ENCODE measurements at regions not wholly inside any gene's neighbourhood (a gene's known extent, or its start where the extent isn't known, plus 50 kb on each side); places are given as distances from the start of the nearest gene placed in this dataset.
A peak's percentile ranks its signal among the peaks of the same experiment; 100 is the strongest.

- Histone ChIP-seq H3K23ac (ENCODE audit: insufficient read length, low read depth, low read length) (no peak overlapping the region), H3K79me2 (ENCODE audit: insufficient read depth, low read length) (no peaks in the 10 kb centered on the region), H4K91ac (ENCODE audit: insufficient read length, low read depth, low read length) (no peak overlapping the region), H3K4ac (ENCODE audit: low read depth, low read length) (no peak overlapping the region), H3K27ac (ENCODE audit: insufficient read length, low read depth, low read length) (no peak overlapping the region), H4K8ac (replicated peaks; ENCODE audit: insufficient read length, low read depth, low read length) (no peak overlapping the region), H4K20me1 (ENCODE audit: control insufficient read depth, insufficient read depth, insufficient read length) (no peaks in the 10 kb centered on the region), H2AFZ (ENCODE audit: low read length) (no peak overlapping the region), H3K56ac (ENCODE audit: insufficient read length, low read depth, low read length) (no peak overlapping the region), H3K18ac (ENCODE audit: insufficient read length, low read depth, low read length) (no peak overlapping the region), H3T11ph (ENCODE audit: low read length) (no peak overlapping the region), H3K9me3 (ENCODE audit: control insufficient read depth, low read depth, low read length) (no peaks in the 10 kb centered on the region), H2BK5ac (ENCODE audit: insufficient read length, low read length) (no peak overlapping the region), H2AK5ac (ENCODE audit: insufficient read length, low read length) (no peak overlapping the region), H4K5ac (ENCODE audit: insufficient read length, low read depth, low read length) (no peak overlapping the region), H2BK12ac (ENCODE audit: insufficient read length, low read depth, low read length) (no peak overlapping the region), H3K14ac (ENCODE audit: insufficient read depth, low read length) (no peak overlapping the region), H2BK15ac (ENCODE audit: low read depth, low read length) (no peak overlapping the region), H3K79me1 (ENCODE audit: insufficient read depth, low read depth, low read length, poor library complexity, severe bottlenecking) (no peaks in the 10 kb centered on the region), H3K4me1 (ENCODE audit: insufficient read depth, low read length) (no peaks in the 10 kb centered on the region), H3K27me3 (ENCODE audit: insufficient read depth, low read length) (no peaks in the 10 kb centered on the region), H2BK120ac (ENCODE audit: low read depth, low read length, poor library complexity, severe bottlenecking) (no peak overlapping the region), H3K23me2 (ENCODE audit: insufficient read length, low read depth, low read length, poor library complexity, severe bottlenecking) (no peaks in the 10 kb centered on the region), H2BK20ac (ENCODE audit: low read depth, low read length, poor library complexity, severe bottlenecking) (no peak overlapping the region), H3K9ac (ENCODE audit: extremely low read depth, insufficient read length, low read length) (no peak overlapping the region), H3K4me2 (ENCODE audit: insufficient read depth, insufficient read length, low read length) (no peak overlapping the region)
- no CpG with 5 or more reads among the region's 8 CpGs for WGBS (ENCODE audit: extremely low coverage, insufficient read length, low lambda C conversion rate)
- H3K36me3 Mint-ChIP-seq (ENCODE audit: insufficient read depth in 1 of 3, low read depth in 3 of 3) = peaks cover 0 to 10% (median 0%) of the 10 kb centered on the region in 3 experiments; a peak in 4 of 7 replicates
- TF ChIP-seq CTCF (conservative IDR thresholded peaks at IDR 0.05) = no peak
- peak overlapping the region in 1 of 2 experiments; percentile 10; a peak in 1 of 5 replicates for H3K4me3 Mint-ChIP-seq
- H3K27me3 Mint-ChIP-seq (ENCODE audit: low read depth) = peaks cover 7% of the 10 kb centered on the region; the same call in 1 of the 2 replicates
- H3K9me3 Mint-ChIP-seq = peaks cover 18 to 20% of the 10 kb centered on the region in 2 experiments
- H3K4me1 Mint-ChIP-seq = peaks cover 11 to 20% of the 10 kb centered on the region in 2 experiments
- H3K27ac Mint-ChIP-seq = peak overlapping the region in 1 of 3 experiments; percentile 87; a peak in 1 of 7 replicates
- peak; percentile 61 for DNase-seq
Measured at GRCh38 chr13:95492044-95492801, 60.3 kb upstream of the CLDN10 start.

Measured in H9 (cell line).